OCI-LY3 (cell line): ENCODE measurements at regions not wholly inside any gene's neighbourhood (a gene's known extent, or its start where the extent isn't known, plus 50 kb on each side); places are given as distances from the start of the nearest gene placed in this dataset.

ENCODE experiments used
- EZH2phosphoT487 ChIP-seq: fragments of 200-600 bp; shearing (Covaris generic); IDR thresholded peaks from 2 replicates; pipeline ENCODE4 v1.6.1; 2018; ENCODE audit warnings: antibody characterized with exemption, mixed run types, low read depth
- TF ChIP-seq, protein P1 (sequence below): fragments of 200-600, 300-600 bp; sonication (generic); IDR thresholded peaks from 2 replicates; pipeline ENCODE4 v1.5.1; 2014; ENCODE audit warnings: antibody characterized with exemption, low read length, low read depth

- TF ChIP-seq EZH2phosphoT487, result no peak
- TF ChIP-seq, protein P1, sequence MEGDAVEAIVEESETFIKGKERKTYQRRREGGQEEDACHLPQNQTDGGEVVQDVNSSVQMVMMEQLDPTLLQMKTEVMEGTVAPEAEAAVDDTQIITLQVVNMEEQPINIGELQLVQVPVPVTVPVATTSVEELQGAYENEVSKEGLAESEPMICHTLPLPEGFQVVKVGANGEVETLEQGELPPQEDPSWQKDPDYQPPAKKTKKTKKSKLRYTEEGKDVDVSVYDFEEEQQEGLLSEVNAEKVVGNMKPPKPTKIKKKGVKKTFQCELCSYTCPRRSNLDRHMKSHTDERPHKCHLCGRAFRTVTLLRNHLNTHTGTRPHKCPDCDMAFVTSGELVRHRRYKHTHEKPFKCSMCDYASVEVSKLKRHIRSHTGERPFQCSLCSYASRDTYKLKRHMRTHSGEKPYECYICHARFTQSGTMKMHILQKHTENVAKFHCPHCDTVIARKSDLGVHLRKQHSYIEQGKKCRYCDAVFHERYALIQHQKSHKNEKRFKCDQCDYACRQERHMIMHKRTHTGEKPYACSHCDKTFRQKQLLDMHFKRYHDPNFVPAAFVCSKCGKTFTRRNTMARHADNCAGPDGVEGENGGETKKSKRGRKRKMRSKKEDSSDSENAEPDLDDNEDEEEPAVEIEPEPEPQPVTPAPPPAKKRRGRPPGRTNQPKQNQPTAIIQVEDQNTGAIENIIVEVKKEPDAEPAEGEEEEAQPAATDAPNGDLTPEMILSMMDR, result no peak
These were observed 77.8 kb downstream of the PLK2 start for GRCh38 chr5:58382131-58382534.
